ENCODE measurements at regions not wholly inside any gene's neighbourhood (a gene's known extent, or its start where the extent isn't known, plus 50 kb on each side); places are given as distances from the start of the nearest gene placed in this dataset.

DNA sequence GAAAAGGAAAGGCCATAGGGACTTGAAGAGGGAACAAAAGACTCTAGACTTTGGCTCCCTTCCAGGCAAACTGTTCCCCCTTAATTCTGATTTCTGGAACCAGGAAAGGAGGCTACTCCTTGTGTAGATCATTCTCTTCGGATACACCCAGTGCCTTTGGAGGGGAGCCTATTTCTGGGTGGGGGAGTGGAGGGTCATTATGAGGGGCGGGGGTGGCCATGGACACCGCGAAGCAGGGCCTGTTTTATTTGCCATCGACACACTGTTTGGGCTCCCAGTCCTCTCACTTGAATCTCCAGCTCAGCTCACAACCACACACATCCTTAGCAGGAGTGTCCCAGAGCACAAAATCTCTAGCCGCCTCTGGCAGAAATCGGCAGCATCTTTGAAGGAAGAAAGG, 132.3 kb downstream of the PXDC1 start:
- H3K9me2 ChIP-seq (ENCODE audit: insufficient read depth) = peaks cover 6% of the 10 kb centered on the region; the same call in 1 of the 2 replicates
- DNase-seq (ENCODE audit: low spot score) (no peak), ATAC-seq (no peak)
- peaks cover 3% of the 10 kb centered on the region; the same call in 1 of the 2 replicates for H3K27me3 ChIP-seq (ENCODE audit: insufficient read depth)
- H3F3A ChIP-seq (replicated peaks; ENCODE audit: low read depth) = no peaks in the 10 kb centered on the region; the same call in 1 of the 2 replicates
- no peaks in the 10 kb centered on the region for H3K36me3 Mint-ChIP-seq (ENCODE audit: low read depth)
- H2AFZ ChIP-seq = peak overlapping the region; percentile 56; the same call in 1 of the 2 replicates
- H3K36me3 ChIP-seq (ENCODE audit: insufficient read depth) = no peaks in the 10 kb centered on the region
- peaks cover 15% of the 10 kb centered on the region for H3K27me3 Mint-ChIP-seq (ENCODE audit: insufficient read depth, low read depth, poor library complexity)
- no peak overlapping the region for H3K4me3 ChIP-seq
- H3K4me2 ChIP-seq = no peak overlapping the region
- no peaks in the 10 kb centered on the region for H3K79me2 ChIP-seq (replicated peaks; ENCODE audit: insufficient read depth)
- H3K4me3 Mint-ChIP-seq = no peak overlapping the region
- H4K20me1 ChIP-seq (replicated peaks; ENCODE audit: insufficient read depth) = no peaks in the 10 kb centered on the region
- peaks cover 7% of the 10 kb centered on the region for H3K4me1 ChIP-seq (ENCODE audit: insufficient read depth)
- no peak overlapping the region for H3K27ac ChIP-seq (ENCODE audit: low read depth)
- peaks cover 8% of the 10 kb centered on the region for H3K4me1 Mint-ChIP-seq
- H3K27ac Mint-ChIP-seq = no peak overlapping the region
- H3K9me3 Mint-ChIP-seq = no peaks in the 10 kb centered on the region
- TF ChIP-seq EZH2 (IDR thresholded peaks at IDR 0.05; ENCODE audit: low read depth, unreplicated experiment) (no peak), EZH2phosphoT487 (IDR thresholded peaks at IDR 0.05; ENCODE audit: unreplicated experiment) (no peak), JUNB (IDR thresholded peaks at IDR 0.05; ENCODE audit: unreplicated experiment) (no peak), ZNF331 (CRISPR knock-in tag; IDR thresholded peaks at IDR 0.05; ENCODE audit: low read depth) (no peak), CTCF (conservative IDR thresholded peaks at IDR 0.05; ENCODE audit: low read depth in 2 of 2) (no peak), STAT1 (IDR thresholded peaks at IDR 0.05; ENCODE audit: unreplicated experiment) (no peak), ETS1 (IDR thresholded peaks at IDR 0.05) (no peak), ZNF114 (CRISPR knock-in tag; IDR thresholded peaks at IDR 0.05) (no peak), NANOG (IDR thresholded peaks at IDR 0.05; ENCODE audit: borderline replicate concordance) (no peak), CREB1 (CRISPR knock-in tag; IDR thresholded peaks at IDR 0.05; ENCODE audit: low read depth) (no peak), POLR2AphosphoS5 (IDR thresholded peaks at IDR 0.05; ENCODE audit: low read depth) (no peak)
- TF ChIP-seq, protein P1, sequence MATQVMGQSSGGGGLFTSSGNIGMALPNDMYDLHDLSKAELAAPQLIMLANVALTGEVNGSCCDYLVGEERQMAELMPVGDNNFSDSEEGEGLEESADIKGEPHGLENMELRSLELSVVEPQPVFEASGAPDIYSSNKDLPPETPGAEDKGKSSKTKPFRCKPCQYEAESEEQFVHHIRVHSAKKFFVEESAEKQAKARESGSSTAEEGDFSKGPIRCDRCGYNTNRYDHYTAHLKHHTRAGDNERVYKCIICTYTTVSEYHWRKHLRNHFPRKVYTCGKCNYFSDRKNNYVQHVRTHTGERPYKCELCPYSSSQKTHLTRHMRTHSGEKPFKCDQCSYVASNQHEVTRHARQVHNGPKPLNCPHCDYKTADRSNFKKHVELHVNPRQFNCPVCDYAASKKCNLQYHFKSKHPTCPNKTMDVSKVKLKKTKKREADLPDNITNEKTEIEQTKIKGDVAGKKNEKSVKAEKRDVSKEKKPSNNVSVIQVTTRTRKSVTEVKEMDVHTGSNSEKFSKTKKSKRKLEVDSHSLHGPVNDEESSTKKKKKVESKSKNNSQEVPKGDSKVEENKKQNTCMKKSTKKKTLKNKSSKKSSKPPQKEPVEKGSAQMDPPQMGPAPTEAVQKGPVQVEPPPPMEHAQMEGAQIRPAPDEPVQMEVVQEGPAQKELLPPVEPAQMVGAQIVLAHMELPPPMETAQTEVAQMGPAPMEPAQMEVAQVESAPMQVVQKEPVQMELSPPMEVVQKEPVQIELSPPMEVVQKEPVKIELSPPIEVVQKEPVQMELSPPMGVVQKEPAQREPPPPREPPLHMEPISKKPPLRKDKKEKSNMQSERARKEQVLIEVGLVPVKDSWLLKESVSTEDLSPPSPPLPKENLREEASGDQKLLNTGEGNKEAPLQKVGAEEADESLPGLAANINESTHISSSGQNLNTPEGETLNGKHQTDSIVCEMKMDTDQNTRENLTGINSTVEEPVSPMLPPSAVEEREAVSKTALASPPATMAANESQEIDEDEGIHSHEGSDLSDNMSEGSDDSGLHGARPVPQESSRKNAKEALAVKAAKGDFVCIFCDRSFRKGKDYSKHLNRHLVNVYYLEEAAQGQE (IDR thresholded peaks at IDR 0.05; ENCODE audit: unreplicated experiment) = no peak
- TF ChIP-seq, protein P2, sequence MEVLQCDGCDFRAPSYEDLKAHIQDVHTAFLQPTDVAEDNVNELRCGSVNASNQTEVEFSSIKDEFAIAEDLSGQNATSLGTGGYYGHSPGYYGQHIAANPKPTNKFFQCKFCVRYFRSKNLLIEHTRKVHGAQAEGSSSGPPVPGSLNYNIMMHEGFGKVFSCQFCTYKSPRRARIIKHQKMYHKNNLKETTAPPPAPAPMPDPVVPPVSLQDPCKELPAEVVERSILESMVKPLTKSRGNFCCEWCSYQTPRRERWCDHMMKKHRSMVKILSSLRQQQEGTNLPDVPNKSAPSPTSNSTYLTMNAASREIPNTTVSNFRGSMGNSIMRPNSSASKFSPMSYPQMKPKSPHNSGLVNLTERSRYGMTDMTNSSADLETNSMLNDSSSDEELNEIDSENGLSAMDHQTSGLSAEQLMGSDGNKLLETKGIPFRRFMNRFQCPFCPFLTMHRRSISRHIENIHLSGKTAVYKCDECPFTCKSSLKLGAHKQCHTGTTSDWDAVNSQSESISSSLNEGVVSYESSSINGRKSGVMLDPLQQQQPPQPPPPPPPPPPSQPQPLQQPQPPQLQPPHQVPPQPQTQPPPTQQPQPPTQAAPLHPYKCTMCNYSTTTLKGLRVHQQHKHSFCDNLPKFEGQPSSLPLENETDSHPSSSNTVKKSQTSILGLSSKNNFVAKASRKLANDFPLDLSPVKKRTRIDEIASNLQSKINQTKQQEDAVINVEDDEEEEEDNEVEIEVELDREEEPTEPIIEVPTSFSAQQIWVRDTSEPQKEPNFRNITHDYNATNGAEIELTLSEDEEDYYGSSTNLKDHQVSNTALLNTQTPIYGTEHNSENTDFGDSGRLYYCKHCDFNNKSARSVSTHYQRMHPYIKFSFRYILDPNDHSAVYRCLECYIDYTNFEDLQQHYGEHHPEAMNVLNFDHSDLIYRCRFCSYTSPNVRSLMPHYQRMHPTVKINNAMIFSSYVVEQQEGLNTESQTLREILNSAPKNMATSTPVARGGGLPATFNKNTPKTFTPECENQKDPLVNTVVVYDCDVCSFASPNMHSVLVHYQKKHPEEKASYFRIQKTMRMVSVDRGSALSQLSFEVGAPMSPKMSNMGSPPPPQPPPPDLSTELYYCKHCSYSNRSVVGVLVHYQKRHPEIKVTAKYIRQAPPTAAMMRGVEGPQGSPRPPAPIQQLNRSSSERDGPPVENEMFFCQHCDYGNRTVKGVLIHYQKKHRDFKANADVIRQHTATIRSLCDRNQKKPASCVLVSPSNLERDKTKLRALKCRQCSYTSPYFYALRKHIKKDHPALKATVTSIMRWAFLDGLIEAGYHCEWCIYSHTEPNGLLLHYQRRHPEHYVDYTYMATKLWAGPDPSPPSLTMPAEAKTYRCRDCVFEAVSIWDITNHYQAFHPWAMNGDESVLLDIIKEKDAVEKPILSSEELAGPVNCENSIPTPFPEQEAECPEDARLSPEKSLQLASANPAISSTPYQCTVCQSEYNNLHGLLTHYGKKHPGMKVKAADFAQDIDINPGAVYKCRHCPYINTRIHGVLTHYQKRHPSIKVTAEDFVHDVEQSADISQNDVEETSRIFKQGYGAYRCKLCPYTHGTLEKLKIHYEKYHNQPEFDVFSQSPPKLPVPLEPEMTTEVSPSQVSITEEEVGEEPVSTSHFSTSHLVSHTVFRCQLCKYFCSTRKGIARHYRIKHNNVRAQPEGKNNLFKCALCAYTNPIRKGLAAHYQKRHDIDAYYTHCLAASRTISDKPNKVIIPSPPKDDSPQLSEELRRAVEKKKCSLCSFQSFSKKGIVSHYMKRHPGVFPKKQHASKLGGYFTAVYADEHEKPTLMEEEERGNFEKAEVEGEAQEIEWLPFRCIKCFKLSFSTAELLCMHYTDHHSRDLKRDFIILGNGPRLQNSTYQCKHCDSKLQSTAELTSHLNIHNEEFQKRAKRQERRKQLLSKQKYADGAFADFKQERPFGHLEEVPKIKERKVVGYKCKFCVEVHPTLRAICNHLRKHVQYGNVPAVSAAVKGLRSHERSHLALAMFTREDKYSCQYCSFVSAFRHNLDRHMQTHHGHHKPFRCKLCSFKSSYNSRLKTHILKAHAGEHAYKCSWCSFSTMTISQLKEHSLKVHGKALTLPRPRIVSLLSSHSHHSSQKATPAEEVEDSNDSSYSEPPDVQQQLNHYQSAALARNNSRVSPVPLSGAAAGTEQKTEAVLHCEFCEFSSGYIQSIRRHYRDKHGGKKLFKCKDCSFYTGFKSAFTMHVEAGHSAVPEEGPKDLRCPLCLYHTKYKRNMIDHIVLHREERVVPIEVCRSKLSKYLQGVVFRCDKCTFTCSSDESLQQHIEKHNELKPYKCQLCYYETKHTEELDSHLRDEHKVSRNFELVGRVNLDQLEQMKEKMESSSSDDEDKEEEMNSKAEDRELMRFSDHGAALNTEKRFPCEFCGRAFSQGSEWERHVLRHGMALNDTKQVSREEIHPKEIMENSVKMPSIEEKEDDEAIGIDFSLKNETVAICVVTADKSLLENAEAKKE (CRISPR knock-in tag; IDR thresholded peaks at IDR 0.05) = no peak
